OCI-LY1 (cell line): ENCODE measurements at regions not wholly inside any gene's neighbourhood (a gene's known extent, or its start where the extent isn't known, plus 50 kb on each side); places are given as distances from the start of the nearest gene placed in this dataset.

ENCODE experiments used
- CTCF ChIP-seq: fragments of 200-600 bp; sonication (generic), shearing (Covaris generic); IDR thresholded peaks from 2 replicates; pipeline ENCODE4 v1.5.1; 2017; ENCODE audit warnings: mild to moderate bottlenecking, antibody characterized with exemption, low read length, moderate library complexity, mixed read lengths
- EZH2 ChIP-seq: fragments of 200-600 bp; sonication (generic), shearing (Covaris generic); IDR thresholded peaks from 2 replicates; pipeline ENCODE4 v1.8.0; 2017; ENCODE audit warnings: borderline replicate concordance, mixed run types, mild to moderate bottlenecking, antibody characterized with exemption, low read length, moderate library complexity, mixed read lengths

- TF ChIP-seq CTCF (no peak), EZH2 (no peak)
Measured at GRCh38 chr18:77919923-77920322, 670.3 kb downstream of the GALR1 start.
